ENCODE measurements at regions not wholly inside any gene's neighbourhood (a gene's known extent, or its start where the extent isn't known, plus 50 kb on each side); places are given as distances from the start of the nearest gene placed in this dataset.

- TF ChIP-seq REST (IDR thresholded peaks at IDR 0.05; ENCODE audit: insufficient replicate concordance, low read depth) (no peak), SPI1 (IDR thresholded peaks at IDR 0.05; ENCODE audit: borderline replicate concordance, low read depth) (no peak), POLR2AphosphoS5 (IDR thresholded peaks at IDR 0.05; ENCODE audit: low read depth) (no peak), GABPA (IDR thresholded peaks at IDR 0.05; ENCODE audit: low read depth) (no peak), CTCF (IDR thresholded peaks at IDR 0.05; ENCODE audit: insufficient read depth, low read length) (no peak)
- no peak for DNase-seq (ENCODE audit: low read depth in 1 of 2, low spot score in 1 of 2)
- no peak overlapping the region for H3K27ac ChIP-seq (replicated peaks)
- no peak overlapping the region for H3K4me3 ChIP-seq (replicated peaks; ENCODE audit: insufficient read depth, low read length)
- H3K27me3 ChIP-seq (ENCODE audit: insufficient read depth, poor library complexity, severe bottlenecking) = no peaks in the 10 kb centered on the region
Observed at GRCh38 chr6:81054036-81054435, 698.4 kb downstream of the TENT5A start.

GRCh38 chr6:81051952-81052351 lies 700.5 kb downstream of the TENT5A start:
- TF ChIP-seq SPI1 (IDR thresholded peaks at IDR 0.05; ENCODE audit: borderline replicate concordance, low read depth) = no peak
- TF ChIP-seq GABPA (IDR thresholded peaks at IDR 0.05; ENCODE audit: low read depth) = no peak
- no peak for TF ChIP-seq CTCF (IDR thresholded peaks at IDR 0.05; ENCODE audit: insufficient read depth, low read length)
- no peak for TF ChIP-seq POLR2AphosphoS5 (IDR thresholded peaks at IDR 0.05; ENCODE audit: low read depth)
- no peak for TF ChIP-seq REST (IDR thresholded peaks at IDR 0.05; ENCODE audit: insufficient replicate concordance, low read depth)
- Histone ChIP-seq H3K27me3 (ENCODE audit: insufficient read depth, poor library complexity, severe bottlenecking) (no peaks in the 10 kb centered on the region), H3K4me3 (replicated peaks; ENCODE audit: insufficient read depth, low read length) (no peak overlapping the region), H3K27ac (replicated peaks) (no peak overlapping the region)
- no peak for DNase-seq (ENCODE audit: low read depth in 1 of 2, low spot score in 1 of 2)

- no peak for DNase-seq (ENCODE audit: low read depth in 1 of 2, low spot score in 1 of 2)
- Histone ChIP-seq H3K4me3 (replicated peaks; ENCODE audit: insufficient read depth, low read length) (no peak overlapping the region), H3K27ac (replicated peaks) (no peak overlapping the region), H3K27me3 (ENCODE audit: insufficient read depth, poor library complexity, severe bottlenecking) (no peaks in the 10 kb centered on the region)
- TF ChIP-seq GABPA (IDR thresholded peaks at IDR 0.05; ENCODE audit: low read depth) (no peak), SPI1 (IDR thresholded peaks at IDR 0.05; ENCODE audit: borderline replicate concordance, low read depth) (no peak), POLR2AphosphoS5 (IDR thresholded peaks at IDR 0.05; ENCODE audit: low read depth) (no peak), CTCF (IDR thresholded peaks at IDR 0.05; ENCODE audit: insufficient read depth, low read length) (no peak), REST (IDR thresholded peaks at IDR 0.05; ENCODE audit: insufficient replicate concordance, low read depth) (no peak)
Observed at GRCh38 chr6:81049425-81050042, 702.9 kb downstream of the TENT5A start.

Data from HL-60 (cell line).